ENCODE measurements at regions not wholly inside any gene's neighbourhood (a gene's known extent, or its start where the extent isn't known, plus 50 kb on each side); places are given as distances from the start of the nearest gene placed in this dataset.

DNA sequence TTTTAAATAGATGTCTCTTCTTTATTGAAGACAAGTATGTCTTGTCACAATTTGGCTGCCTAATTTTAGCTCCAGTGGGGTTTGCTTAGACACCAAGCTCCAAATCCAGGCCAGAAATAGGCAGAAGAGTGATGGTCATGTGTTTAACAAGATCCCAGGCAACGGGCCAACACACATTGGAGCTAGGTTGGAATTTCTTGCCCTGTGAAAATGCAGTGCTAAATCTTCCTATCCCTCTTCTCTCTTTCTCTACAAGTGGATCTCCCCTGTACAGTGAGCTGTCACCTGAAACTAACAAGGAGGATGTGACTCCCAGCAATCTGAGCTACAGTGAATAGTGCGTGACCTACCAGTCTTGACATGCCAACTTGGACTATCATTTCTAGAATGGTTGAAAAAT is 65.3 kb upstream of the VGLL2 start:
- Mint-ChIP-seq H3K27me3 (no peaks in the 10 kb centered on the region), H3K4me3 (no peak overlapping the region), H3K27ac (no peak overlapping the region), H3K9me3 (no peaks in the 10 kb centered on the region), H3K4me1 (ENCODE audit: low read depth) (no peaks in the 10 kb centered on the region), H3K36me3 (ENCODE audit: low read depth) (no peaks in the 10 kb centered on the region)
- H3K36me3 ChIP-seq (ENCODE audit: insufficient read depth, low read length) = no peaks in the 10 kb centered on the region
- DNase-seq = no peak
- TF ChIP-seq, protein P1, sequence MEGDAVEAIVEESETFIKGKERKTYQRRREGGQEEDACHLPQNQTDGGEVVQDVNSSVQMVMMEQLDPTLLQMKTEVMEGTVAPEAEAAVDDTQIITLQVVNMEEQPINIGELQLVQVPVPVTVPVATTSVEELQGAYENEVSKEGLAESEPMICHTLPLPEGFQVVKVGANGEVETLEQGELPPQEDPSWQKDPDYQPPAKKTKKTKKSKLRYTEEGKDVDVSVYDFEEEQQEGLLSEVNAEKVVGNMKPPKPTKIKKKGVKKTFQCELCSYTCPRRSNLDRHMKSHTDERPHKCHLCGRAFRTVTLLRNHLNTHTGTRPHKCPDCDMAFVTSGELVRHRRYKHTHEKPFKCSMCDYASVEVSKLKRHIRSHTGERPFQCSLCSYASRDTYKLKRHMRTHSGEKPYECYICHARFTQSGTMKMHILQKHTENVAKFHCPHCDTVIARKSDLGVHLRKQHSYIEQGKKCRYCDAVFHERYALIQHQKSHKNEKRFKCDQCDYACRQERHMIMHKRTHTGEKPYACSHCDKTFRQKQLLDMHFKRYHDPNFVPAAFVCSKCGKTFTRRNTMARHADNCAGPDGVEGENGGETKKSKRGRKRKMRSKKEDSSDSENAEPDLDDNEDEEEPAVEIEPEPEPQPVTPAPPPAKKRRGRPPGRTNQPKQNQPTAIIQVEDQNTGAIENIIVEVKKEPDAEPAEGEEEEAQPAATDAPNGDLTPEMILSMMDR (IDR thresholded peaks at IDR 0.05) = no peak
- ChIA-PET POLR2A (no interaction called here), CTCF (no interaction called here)
- H3K9me3 ChIP-seq (ENCODE audit: control insufficient read depth in 1 of 2, insufficient read depth in 1 of 2, low read length in 2 of 2) = no peaks in the 10 kb centered on the region
- intact Hi-C loops (cut with DNase I, micrococcal nuclease) = no loop called here
- ATAC-seq (ENCODE audit: poor library complexity) = no peak
- no peak overlapping the region for H3K27ac ChIP-seq (ENCODE audit: low read depth in 1 of 2, low read length in 2 of 2)
- no peak overlapping the region for H3K4me3 ChIP-seq (ENCODE audit: low read length)
- H3K4me1 ChIP-seq (ENCODE audit: insufficient read depth, low read length) = no peaks in the 10 kb centered on the region
- H3K27me3 ChIP-seq (ENCODE audit: control insufficient read depth in 1 of 2, insufficient read depth in 2 of 2, low read length in 2 of 2) = no peaks in the 10 kb centered on the region

DNA sequence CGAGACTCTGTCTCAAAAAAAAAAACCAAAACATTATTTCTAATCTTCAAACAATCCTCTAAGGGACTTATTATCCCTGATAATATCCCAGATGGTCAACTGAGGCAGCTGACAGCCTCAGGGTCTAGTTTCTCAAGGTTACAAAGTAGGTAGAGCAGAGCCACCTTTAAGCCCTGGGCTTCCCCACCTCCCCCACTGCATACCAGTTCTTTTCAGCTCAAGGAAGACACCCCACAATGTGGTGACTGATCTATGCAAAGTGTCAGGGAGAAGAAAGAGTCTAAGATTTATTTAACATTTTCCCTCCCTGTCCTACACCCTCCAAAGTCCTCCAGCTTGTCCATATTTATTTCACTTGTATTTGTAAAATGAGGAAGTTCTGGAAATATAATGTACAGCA is 60.5 kb upstream of the VGLL2 start:
- Histone ChIP-seq H3K4me1 (ENCODE audit: insufficient read depth, low read length) (no peaks in the 10 kb centered on the region), H3K27ac (ENCODE audit: low read depth in 1 of 2, low read length in 2 of 2) (no peak overlapping the region), H3K4me3 (ENCODE audit: low read length) (no peak overlapping the region), H3K27me3 (ENCODE audit: control insufficient read depth in 1 of 2, insufficient read depth in 2 of 2, low read length in 2 of 2) (no peaks in the 10 kb centered on the region), H3K9me3 (ENCODE audit: control insufficient read depth in 1 of 2, insufficient read depth in 1 of 2, low read length in 2 of 2) (no peaks in the 10 kb centered on the region), H3K36me3 (ENCODE audit: insufficient read depth, low read length) (no peaks in the 10 kb centered on the region)
- no peaks in the 10 kb centered on the region for H3K27me3 Mint-ChIP-seq
- H3K9me3 Mint-ChIP-seq = no peaks in the 10 kb centered on the region
- ATAC-seq (ENCODE audit: poor library complexity) = no peak
- H3K36me3 Mint-ChIP-seq (ENCODE audit: low read depth) = no peaks in the 10 kb centered on the region
- no peak overlapping the region for H3K4me3 Mint-ChIP-seq
- POLR2A ChIA-PET = no interaction called here
- TF ChIP-seq, protein P1 (IDR thresholded peaks at IDR 0.05) = no peak
- no peak for DNase-seq
- H3K27ac Mint-ChIP-seq = no peak overlapping the region
- CTCF ChIA-PET = no interaction called here
- no peaks in the 10 kb centered on the region for H3K4me1 Mint-ChIP-seq (ENCODE audit: low read depth)
- intact Hi-C loops (cut with DNase I, micrococcal nuclease) = no loop called here

DNA sequence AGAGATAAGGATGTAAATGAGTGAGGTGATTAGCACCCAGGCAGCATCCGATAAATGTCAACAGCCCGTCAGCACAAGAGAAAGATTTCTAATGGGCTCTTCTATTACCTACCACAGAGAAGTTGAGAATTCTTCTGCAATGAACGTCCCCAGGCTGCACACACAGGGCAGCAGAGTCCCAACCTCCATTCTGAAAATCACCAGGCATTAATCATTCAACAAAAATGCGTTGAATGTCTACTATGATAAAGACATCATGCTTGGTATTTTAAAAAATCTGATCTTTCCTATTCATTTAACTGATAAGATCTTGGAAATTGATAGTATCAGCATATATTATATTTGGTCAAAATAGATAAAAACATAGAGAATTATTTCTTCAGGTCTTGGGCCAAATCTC is 59.5 kb upstream of the VGLL2 start:
- H3K27ac ChIP-seq (ENCODE audit: low read depth in 1 of 2, low read length in 2 of 2) = no peak overlapping the region
- ATAC-seq (ENCODE audit: poor library complexity) = no peak
- H3K36me3 ChIP-seq (ENCODE audit: insufficient read depth, low read length) = no peaks in the 10 kb centered on the region
- Mint-ChIP-seq H3K27ac (no peak overlapping the region), H3K9me3 (no peaks in the 10 kb centered on the region), H3K4me1 (ENCODE audit: low read depth) (no peaks in the 10 kb centered on the region), H3K36me3 (ENCODE audit: low read depth) (no peaks in the 10 kb centered on the region), H3K4me3 (no peak overlapping the region), H3K27me3 (no peaks in the 10 kb centered on the region)
- ChIA-PET CTCF (no interaction called here), POLR2A (no interaction called here)
- no peaks in the 10 kb centered on the region for H3K9me3 ChIP-seq (ENCODE audit: control insufficient read depth in 1 of 2, insufficient read depth in 1 of 2, low read length in 2 of 2)
- TF ChIP-seq, protein P1 (IDR thresholded peaks at IDR 0.05) = no peak
- H3K4me1 ChIP-seq (ENCODE audit: insufficient read depth, low read length) = no peaks in the 10 kb centered on the region
- intact Hi-C loops (cut with DNase I, micrococcal nuclease) = no loop called here
- no peak for DNase-seq
- no peak overlapping the region for H3K4me3 ChIP-seq (ENCODE audit: low read length)
- no peaks in the 10 kb centered on the region for H3K27me3 ChIP-seq (ENCODE audit: control insufficient read depth in 1 of 2, insufficient read depth in 2 of 2, low read length in 2 of 2)
